GM19372 (cell line): ENCODE measurements at regions not wholly inside any gene's neighbourhood (a gene's known extent, or its start where the extent isn't known, plus 50 kb on each side); places are given as distances from the start of the nearest gene placed in this dataset.

Source experiments
- ATAC-seq: cut with Tn5 transposase; IDR thresholded peaks from one replicate; pipeline ENCODE4 v1.9.1; 2021; ENCODE audit warnings: mild to moderate bottlenecking, low read depth, moderate library complexity; ENCODE audit not compliant: unreplicated experiment

DNA sequence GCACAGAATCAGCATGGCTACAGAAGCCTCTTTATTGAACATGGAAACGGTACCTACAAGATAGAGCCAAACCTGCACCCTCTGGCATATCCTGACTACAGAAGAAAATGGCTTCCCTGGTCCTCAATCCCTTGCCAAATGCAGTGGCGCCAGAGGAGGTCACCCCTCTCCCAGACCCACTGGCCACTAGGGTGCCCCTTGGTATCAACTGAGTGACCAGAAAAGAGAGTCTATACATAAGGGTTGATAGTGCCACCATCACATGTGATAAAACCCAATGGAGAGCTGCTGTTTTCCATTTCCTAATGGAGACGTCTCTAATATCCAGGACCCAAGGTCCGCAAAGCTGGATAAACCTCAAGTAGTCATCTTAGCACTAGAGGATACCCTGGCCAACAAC, 52.7 kb upstream of the ALK start:
- ATAC-seq = no peak

GRCh38 chr2:29977284-29977683, 55.9 kb upstream of the ALK start:
- no peak for ATAC-seq

GRCh38 chr2:29981402-29981801, 60.0 kb upstream of the ALK start:
- ATAC-seq = no peak

- ATAC-seq = no peak
Measured at GRCh38 chr2:29983308-29983707, 61.9 kb upstream of the ALK start.

DNA sequence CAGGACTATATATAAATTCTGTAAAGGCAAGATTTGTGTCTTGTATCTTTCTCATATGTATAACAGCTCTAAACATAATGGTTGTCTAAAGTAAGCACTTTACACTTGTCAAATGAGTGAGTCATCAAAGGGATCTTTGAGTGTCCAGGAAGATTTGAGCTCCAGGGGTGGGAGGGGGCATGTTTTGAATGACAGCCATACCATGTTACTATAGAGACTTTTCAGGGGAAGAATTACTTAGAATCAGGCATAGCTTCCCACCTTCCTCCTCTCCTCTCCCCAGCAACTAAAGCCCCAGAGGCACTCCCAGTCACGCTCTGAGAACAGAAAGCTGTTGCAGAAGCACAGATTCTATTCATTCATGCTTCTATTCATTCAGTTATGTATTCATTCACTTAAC, 65.8 kb upstream of the ALK start:
- no peak for ATAC-seq

DNA sequence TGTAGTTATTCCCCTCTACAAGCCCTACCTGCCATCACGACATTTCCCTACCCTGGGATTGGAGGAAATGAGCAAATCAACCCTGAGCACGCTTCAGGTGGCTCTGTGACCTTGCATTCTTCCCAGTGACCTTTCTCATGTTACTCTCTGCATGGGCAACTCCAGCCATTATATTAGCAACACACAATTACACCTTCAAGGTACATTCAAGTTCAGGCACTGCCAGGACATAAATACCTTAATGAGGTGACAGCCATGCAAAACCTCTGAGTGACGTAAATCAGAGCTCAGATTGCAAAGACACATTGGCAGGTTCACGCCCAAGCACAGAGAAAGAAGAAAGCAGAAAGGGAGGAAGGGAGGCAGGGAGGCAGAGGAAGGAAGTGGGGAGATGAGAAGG, 68.7 kb upstream of the ALK start:
- ATAC-seq = no peak

DNA sequence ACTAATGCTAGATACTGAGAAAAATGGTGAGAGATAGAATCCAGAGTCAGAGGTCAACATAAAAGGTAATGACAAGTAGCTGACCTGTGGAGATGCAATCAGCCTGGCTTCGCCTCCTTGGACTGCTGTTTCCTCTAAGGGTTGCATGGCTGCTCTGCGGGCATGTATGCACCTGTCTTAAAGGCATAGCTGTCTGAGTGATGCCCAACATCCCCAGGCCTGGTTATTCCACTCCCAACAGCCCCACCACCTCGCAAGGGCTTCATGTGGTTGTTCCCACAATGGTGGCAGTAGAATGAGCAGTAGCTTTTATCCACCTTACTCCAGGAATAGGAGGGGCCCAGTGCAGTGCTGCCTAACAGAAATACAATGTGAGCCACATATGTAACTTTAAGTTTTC, 69.7 kb upstream of the ALK start:
- ATAC-seq = no peak

- ATAC-seq = no peak
Measured at GRCh38 chr2:29995241-29995640, 73.9 kb upstream of the ALK start.

DNA sequence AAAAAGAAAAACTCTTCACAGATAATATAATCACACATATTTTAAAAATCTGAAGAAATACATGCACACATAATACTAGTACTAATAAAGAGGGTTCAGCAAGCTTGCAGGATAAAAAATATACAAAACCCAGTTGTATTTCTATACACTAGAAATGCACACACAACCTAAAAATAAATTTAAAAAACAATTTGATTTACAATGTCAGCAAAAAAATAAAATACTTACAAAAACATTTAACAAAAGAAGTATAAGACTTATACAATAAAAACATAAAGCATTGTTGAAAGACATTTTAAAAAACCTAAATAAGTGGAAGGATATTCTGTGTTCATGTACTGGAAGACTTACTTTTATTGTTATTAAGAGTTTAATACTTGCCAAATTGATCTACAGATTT, 81.7 kb upstream of the ALK start:
- ATAC-seq = no peak

- peak; percentile 81 for ATAC-seq
Measured at GRCh38 chr2:30022444-30023071, 101.2 kb upstream of the ALK start.

GRCh38 chr2:30024281-30024680, 102.9 kb upstream of the ALK start:
- ATAC-seq = no peak

DNA sequence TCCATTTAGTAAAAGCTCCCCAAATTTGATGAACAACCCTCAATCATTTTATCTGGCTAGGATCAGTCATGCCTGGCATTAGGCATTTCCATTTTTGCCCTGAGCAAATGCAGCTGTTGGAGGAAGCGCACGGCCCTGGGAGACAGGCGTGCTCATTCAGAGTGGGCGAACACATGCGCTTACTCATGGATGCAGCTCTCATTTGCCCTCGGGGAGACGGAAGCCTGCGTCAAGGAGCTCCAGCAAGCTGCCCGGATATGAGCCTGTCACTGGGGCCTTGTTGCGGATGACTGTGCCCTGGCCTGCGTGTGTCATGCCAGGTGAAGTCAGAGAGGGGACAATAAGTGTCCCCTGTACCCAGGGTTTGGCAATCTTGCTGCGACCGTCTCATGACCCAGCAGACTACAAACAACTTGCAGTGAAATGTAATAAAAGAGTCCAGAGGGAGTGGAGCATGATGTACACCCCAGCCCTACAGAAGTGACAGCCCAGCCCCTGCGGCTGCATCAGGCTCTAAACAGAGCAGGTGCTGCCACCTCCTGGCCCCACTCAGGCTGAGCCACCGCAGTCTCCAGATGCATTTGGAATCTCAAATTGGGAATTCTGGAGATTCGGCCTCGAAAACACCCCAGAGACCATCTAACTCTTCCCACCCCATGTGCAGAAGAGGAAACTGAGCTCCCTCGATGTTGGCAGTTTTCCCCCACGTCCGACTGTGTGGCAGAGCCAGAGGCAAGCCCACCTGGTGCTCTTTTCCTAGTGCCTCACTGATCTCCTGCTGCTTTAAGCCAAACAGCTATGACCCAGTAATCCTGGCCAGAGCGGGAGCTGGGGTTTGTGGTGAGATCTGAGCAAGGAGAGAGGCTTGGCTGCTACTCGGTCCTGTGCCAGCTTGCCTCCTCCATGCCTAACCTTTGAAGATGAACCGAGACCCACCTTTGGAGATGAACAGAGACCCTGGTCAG, 105.0 kb upstream of the ALK start:
- ATAC-seq = no peak

- ATAC-seq = no peak
Measured at GRCh38 chr2:30029804-30030203, 108.4 kb upstream of the ALK start.

- no peak for ATAC-seq
Measured at GRCh38 chr2:30030361-30030760, 109.0 kb upstream of the ALK start.

DNA sequence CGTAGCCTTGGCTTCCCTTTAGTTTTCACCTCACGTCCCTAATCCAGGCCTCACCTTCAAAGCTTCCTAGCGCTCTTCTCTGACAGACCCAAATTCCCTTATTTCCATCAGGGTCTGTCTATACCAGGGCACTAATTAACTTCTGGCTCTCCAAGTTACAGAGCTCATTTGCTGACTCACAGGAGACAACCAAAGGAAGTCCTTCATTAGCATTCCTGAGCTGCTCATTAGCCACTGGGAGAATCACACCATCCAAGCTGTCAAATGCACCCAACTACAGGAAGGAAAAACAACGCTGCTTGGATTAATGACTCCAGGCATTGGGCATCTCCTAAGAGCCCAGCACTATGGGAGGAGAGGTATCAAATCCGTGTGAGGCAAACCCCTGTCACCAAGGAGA, 109.8 kb upstream of the ALK start:
- ATAC-seq = no peak

DNA sequence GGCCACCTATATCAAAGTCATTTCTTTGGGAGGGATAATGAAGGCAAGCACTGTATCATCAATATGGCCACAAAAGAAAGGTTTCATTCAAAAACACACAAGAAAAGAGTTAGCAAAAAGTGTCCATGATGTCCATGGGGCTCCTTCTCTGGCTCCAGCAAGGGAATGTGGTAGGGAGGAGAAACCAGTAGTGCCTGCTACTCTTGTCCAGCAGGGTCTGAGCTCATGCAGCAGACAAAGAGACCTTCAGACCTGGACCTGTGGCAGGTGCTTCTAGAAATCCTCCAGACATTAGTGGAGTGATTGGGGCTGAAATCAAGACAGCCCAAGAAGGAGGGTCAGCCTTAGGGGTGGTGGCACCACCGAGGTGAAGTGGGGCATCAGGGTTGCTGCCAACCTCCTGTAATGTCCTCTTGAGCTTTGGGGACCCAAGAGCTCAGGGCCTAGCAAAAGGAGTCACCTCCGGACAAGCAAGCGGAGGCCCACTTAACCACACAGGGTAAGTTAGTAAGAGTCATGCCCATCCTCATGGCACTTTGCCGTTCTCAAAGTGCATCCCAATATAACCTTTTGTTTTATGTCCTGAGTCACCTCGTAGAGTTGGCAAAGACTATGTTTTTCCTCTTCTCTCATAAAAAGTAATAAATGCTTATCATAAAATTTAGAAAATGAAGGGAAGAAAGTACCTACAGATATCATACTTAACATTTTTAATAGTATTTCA, 112.6 kb upstream of the YPEL5 start:
- ATAC-seq = no peak

GRCh38 chr2:30037016-30037415, 109.8 kb upstream of the YPEL5 start:
- no peak for ATAC-seq

- no peak for ATAC-seq
Measured at GRCh38 chr2:30038419-30038818, 108.4 kb upstream of the YPEL5 start.

- no peak for ATAC-seq
Measured at GRCh38 chr2:30039101-30039500, 107.7 kb upstream of the YPEL5 start.

- ATAC-seq = no peak
Measured at GRCh38 chr2:30040147-30040546, 106.7 kb upstream of the YPEL5 start.

DNA sequence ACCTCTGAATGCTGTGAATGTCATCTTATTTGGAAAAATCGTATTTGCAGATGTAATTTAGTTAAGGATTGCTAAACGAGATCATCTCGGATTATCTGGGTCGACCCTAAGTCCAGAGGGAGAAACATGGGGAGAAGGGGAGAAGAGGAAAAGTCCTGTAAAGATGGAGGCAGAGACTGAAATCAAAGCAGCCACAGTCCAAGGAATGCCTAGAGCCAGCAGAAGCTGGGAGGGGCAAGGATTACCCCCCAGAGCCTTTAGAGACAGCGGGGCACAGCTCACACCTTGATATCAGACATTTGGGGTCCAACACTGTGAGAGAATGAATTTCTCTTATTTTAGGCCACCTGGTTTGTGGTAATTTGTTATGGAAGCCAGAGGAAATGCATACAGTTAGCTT, 104.9 kb upstream of the YPEL5 start:
- no peak for ATAC-seq
